Panc1 (cell line): ENCODE measurements at regions not wholly inside any gene's neighbourhood (a gene's known extent, or its start where the extent isn't known, plus 50 kb on each side); places are given as distances from the start of the nearest gene placed in this dataset.

Experiments
- ATAC-seq: fragments of 200-7000 bp; cut with Tn5 transposase; 2 replicates; pipeline ENCODE4 v1.9.1; 2020; ENCODE audit warnings: mild to moderate bottlenecking, moderate library complexity
- BruUV-seq: library from RNA; stranded (reverse); fragments of 400-500 nt; replicated peaks from 2 replicates; lab custom pipeline; 2021; lab: Mats Ljungman, UMichigan
- CTCF ChIA-PET: fragments of 300-600 bp; sonication (Branson Sonifier 250); formaldehyde crosslinking; loops from one replicate; lab custom pipeline; 2022; ENCODE audit warnings: antibody characterized with exemption; lab: Charles Lee
- POLR2A ChIA-PET: fragments of 300-600 bp; sonication (Branson Sonifier 250); formaldehyde crosslinking; loops from one replicate; lab custom pipeline; 2022; ENCODE audit warnings: antibody characterized with exemption; lab: Charles Lee
- DNase-seq: peaks from one replicate; pipeline ENCODE4 v3.0.0-alpha.2; 2010; ENCODE audit warnings: low read depth, low spot score
- H3K27ac ChIP-seq: 2 replicates; pipeline ENCODE4 v1.5.1; 2011; ENCODE audit warnings: mild to moderate bottlenecking, low read length, inconsistent platforms
- H3K27me3 ChIP-seq: fragments of 200-500 bp; sonication (Bioruptor generic); 2 replicates; pipeline ENCODE4 v1.6.0; 2014; ENCODE audit warnings: low read length, inconsistent platforms; ENCODE audit not compliant: control insufficient read depth, insufficient read depth
- H3K36me3 ChIP-seq: fragments of 200-500 bp; sonication (Bioruptor generic); 2 replicates; pipeline ENCODE4 v1.5.1; 2014; ENCODE audit warnings: inconsistent platforms, mild to moderate bottlenecking, low read length, moderate library complexity; ENCODE audit not compliant: control insufficient read depth, insufficient read depth
- H3K4me1 ChIP-seq: 2 replicates; pipeline ENCODE4 v1.5.1; 2011; ENCODE audit warnings: inconsistent platforms, mild to moderate bottlenecking, low read length, moderate library complexity; ENCODE audit not compliant: control insufficient read depth, insufficient read depth
- H3K4me3 ChIP-seq, 2 experiments: 2 replicates each; pipeline ENCODE4 v1.5.1; 2011 to 2012; ENCODE audit warnings: low read depth in 2 of 2, low read length in 2 of 2, mild to moderate bottlenecking in 2 of 2, inconsistent platforms in 1 of 2, moderate library complexity in 1 of 2
- H3K9me3 ChIP-seq: fragments of 200-500 bp; sonication (Bioruptor generic); 2 replicates; pipeline ENCODE4 v1.5.1; 2014; ENCODE audit warnings: low read depth, mild to moderate bottlenecking, inconsistent platforms, low read length, moderate library complexity; ENCODE audit not compliant: control insufficient read depth, insufficient read depth
- POLR2AphosphoS5 ChIP-seq: IDR thresholded peaks from 2 replicates; pipeline ENCODE4 v1.6.1; 2012; ENCODE audit warnings: mild to moderate bottlenecking, low read depth, low read length, moderate library complexity
- SIN3A ChIP-seq: IDR thresholded peaks from 2 replicates; pipeline ENCODE4 v1.6.1; 2012; ENCODE audit warnings: low read depth, mild to moderate bottlenecking, low read length, moderate library complexity, borderline replicate concordance; ENCODE audit not compliant: insufficient read depth
- TCF7L2 ChIP-seq: IDR thresholded peaks from 2 replicates; pipeline ENCODE4 v1.6.1; 2011; ENCODE audit warnings: mild to moderate bottlenecking, low read depth, low read length, inconsistent platforms
- in situ Hi-C: cut with HindIII; loops from 2 replicates; pipeline ENCODE4 v1.10.0; 2016; ENCODE audit warnings: low sequenced_read_pairs, low pct_unique_long_range_greater_than_20kb
- intact Hi-C: fragments of 100-400 bp; cut with micrococcal nuclease; formaldehyde crosslinking; loops from one replicate; pipeline ENCODE4 v1.10.0; 2022; ENCODE audit not compliant: unreplicated experiment
- TF ChIP-seq, protein P1 (sequence below), 2 experiments: IDR thresholded peaks; 2 replicates each; pipeline ENCODE4 v1.6.1; 2011 to 2012; ENCODE audit warnings: low read depth in 2 of 2, control low read depth in 1 of 2, low read length in 1 of 2, mild to moderate bottlenecking in 1 of 2, moderate library complexity in 1 of 2; ENCODE audit not compliant: insufficient read depth in 1 of 2
- TF ChIP-seq, protein P2 (sequence below): fragments of 450-650 bp; IDR thresholded peaks from 2 replicates; pipeline ENCODE4 v1.5.1; 2017; ENCODE audit warnings: mild to moderate bottlenecking

DNA sequence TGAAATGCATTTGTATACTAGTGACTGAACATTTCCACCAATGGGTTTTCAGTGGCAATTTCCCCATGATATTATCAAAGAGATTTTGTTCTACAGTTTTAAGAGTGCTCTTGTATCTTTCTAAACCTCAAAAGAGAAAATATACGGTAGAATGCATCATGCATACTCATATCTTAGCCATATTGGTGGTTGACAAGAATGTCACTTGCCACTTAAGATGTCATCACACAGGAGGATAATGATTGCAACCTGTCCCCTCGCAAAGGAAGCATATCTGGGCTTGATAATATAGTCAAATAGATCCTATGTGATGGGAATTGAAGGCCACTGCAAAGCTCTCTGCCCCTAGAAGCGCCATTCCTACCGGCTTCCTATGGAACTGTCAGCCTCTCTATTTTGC is 79.3 kb upstream of the ARMC3 start:
- ChIA-PET POLR2A (no interaction called here), CTCF (no interaction called here)
- no peaks in the 10 kb centered on the region for H3K4me1 ChIP-seq
- BruUV-seq: no TSS peak
- H3K9me3 ChIP-seq: no peaks in the 10 kb centered on the region
- DNase-seq (no peak), ATAC-seq (no peak)
- in situ Hi-C loops (no loop called here), intact Hi-C loops (no loop called here)
- H3K36me3 ChIP-seq: no peaks in the 10 kb centered on the region
- no peak overlapping the region for H3K4me3 ChIP-seq
- no peak overlapping the region for H3K27ac ChIP-seq
- H3K27me3 ChIP-seq: no peaks in the 10 kb centered on the region
- TF ChIP-seq TCF7L2: no peak
- TF ChIP-seq, protein P1, sequence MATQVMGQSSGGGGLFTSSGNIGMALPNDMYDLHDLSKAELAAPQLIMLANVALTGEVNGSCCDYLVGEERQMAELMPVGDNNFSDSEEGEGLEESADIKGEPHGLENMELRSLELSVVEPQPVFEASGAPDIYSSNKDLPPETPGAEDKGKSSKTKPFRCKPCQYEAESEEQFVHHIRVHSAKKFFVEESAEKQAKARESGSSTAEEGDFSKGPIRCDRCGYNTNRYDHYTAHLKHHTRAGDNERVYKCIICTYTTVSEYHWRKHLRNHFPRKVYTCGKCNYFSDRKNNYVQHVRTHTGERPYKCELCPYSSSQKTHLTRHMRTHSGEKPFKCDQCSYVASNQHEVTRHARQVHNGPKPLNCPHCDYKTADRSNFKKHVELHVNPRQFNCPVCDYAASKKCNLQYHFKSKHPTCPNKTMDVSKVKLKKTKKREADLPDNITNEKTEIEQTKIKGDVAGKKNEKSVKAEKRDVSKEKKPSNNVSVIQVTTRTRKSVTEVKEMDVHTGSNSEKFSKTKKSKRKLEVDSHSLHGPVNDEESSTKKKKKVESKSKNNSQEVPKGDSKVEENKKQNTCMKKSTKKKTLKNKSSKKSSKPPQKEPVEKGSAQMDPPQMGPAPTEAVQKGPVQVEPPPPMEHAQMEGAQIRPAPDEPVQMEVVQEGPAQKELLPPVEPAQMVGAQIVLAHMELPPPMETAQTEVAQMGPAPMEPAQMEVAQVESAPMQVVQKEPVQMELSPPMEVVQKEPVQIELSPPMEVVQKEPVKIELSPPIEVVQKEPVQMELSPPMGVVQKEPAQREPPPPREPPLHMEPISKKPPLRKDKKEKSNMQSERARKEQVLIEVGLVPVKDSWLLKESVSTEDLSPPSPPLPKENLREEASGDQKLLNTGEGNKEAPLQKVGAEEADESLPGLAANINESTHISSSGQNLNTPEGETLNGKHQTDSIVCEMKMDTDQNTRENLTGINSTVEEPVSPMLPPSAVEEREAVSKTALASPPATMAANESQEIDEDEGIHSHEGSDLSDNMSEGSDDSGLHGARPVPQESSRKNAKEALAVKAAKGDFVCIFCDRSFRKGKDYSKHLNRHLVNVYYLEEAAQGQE (IDR thresholded peaks at IDR 0.05; ENCODE audit: insufficient read depth in 1 of 2, low read depth in 2 of 2, low read length in 1 of 2): no peak
- TF ChIP-seq POLR2AphosphoS5: no peak

DNA sequence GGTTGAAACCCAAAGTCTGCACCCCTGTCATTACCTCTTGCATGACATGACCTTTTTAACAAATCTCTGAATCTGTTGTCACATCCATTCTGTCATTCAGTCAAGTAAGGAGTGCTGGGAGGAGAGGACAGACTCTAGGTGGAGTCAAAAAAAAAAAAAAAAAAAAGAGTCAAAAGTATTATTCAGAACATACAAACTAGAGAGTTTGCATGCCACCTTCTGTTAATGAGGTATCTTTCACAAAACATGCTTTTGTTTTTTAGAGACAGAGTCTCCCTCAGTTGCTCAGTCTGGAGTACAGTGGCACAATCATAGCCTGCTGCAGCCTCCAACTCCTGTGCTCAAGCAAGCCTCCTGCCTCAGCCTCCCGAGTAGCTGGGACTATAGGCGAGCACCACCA is 81.6 kb upstream of the ARMC3 start:
- H3K27ac ChIP-seq: no peak overlapping the region
- ChIA-PET POLR2A (no interaction called here), CTCF (no interaction called here)
- intact Hi-C loops (no loop called here), in situ Hi-C loops (no loop called here)
- no peak overlapping the region for H3K4me3 ChIP-seq
- no TSS peak for BruUV-seq
- DNase-seq (no peak), ATAC-seq (no peak)
- H3K9me3 ChIP-seq: no peaks in the 10 kb centered on the region
- no peaks in the 10 kb centered on the region for H3K27me3 ChIP-seq
- H3K4me1 ChIP-seq: no peaks in the 10 kb centered on the region
- H3K36me3 ChIP-seq: no peaks in the 10 kb centered on the region
- TF ChIP-seq, protein P1 (IDR thresholded peaks at IDR 0.05; ENCODE audit: insufficient read depth in 1 of 2, low read depth in 2 of 2, low read length in 1 of 2): no peak
- TF ChIP-seq POLR2AphosphoS5 (no peak), TCF7L2 (no peak), SIN3A (no peak)
- TF ChIP-seq, protein P2, sequence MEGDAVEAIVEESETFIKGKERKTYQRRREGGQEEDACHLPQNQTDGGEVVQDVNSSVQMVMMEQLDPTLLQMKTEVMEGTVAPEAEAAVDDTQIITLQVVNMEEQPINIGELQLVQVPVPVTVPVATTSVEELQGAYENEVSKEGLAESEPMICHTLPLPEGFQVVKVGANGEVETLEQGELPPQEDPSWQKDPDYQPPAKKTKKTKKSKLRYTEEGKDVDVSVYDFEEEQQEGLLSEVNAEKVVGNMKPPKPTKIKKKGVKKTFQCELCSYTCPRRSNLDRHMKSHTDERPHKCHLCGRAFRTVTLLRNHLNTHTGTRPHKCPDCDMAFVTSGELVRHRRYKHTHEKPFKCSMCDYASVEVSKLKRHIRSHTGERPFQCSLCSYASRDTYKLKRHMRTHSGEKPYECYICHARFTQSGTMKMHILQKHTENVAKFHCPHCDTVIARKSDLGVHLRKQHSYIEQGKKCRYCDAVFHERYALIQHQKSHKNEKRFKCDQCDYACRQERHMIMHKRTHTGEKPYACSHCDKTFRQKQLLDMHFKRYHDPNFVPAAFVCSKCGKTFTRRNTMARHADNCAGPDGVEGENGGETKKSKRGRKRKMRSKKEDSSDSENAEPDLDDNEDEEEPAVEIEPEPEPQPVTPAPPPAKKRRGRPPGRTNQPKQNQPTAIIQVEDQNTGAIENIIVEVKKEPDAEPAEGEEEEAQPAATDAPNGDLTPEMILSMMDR: no peak
